ENCODE measurements at regions not wholly inside any gene's neighbourhood (a gene's known extent, or its start where the extent isn't known, plus 50 kb on each side); places are given as distances from the start of the nearest gene placed in this dataset.
"Not testable (repeated sequence)": the region's sequence is repeated elsewhere in the genome, so short reads cannot be mapped to it uniquely, and the experiment has no call there.

DNA sequence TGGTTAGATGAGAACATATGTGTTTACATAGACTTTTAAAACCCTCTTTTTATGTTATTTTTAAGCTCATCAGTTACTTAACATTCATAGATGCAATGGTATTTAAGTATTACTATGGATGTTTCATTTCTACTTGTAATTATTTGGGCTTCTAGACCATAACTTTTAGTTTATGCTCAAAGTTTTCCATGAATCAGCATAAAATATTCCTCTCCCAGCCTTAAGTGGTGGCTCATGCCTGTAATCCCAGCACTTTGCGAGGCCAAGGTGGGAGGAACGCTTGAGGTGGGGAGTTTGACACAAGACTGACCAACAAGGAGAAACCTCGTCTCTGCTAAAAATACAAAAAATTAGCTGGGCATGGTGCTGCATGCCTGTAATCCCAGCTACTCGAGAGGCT is 118.5 kb upstream of the HSFY2 start:
- Histone ChIP-seq H3K27me3 (no peaks in the 10 kb centered on the region), H3K4me1 (no peaks in the 10 kb centered on the region), H3K27ac (no peak overlapping the region), H3K9me3 (no peaks in the 10 kb centered on the region), H3K4me3 (no peak overlapping the region), H3K36me3 (no peaks in the 10 kb centered on the region)
- TF ChIP-seq, protein P1, sequence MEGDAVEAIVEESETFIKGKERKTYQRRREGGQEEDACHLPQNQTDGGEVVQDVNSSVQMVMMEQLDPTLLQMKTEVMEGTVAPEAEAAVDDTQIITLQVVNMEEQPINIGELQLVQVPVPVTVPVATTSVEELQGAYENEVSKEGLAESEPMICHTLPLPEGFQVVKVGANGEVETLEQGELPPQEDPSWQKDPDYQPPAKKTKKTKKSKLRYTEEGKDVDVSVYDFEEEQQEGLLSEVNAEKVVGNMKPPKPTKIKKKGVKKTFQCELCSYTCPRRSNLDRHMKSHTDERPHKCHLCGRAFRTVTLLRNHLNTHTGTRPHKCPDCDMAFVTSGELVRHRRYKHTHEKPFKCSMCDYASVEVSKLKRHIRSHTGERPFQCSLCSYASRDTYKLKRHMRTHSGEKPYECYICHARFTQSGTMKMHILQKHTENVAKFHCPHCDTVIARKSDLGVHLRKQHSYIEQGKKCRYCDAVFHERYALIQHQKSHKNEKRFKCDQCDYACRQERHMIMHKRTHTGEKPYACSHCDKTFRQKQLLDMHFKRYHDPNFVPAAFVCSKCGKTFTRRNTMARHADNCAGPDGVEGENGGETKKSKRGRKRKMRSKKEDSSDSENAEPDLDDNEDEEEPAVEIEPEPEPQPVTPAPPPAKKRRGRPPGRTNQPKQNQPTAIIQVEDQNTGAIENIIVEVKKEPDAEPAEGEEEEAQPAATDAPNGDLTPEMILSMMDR (IDR thresholded peaks at IDR 0.05) = no peak
- ATAC-seq (no peak), DNase-seq (no peak), FAIRE-seq (no peak)
- intact Hi-C loops (cut with DNase I) = no loop called here
- 94% methylated on average over 4 of the region's 4 CpGs; no CpG with 5 or more reads in 1 of the 2 donors for WGBS, 2 donors

- H3K27ac ChIP-seq = no peak overlapping the region
- FAIRE-seq (no peak), DNase-seq (no peak), ATAC-seq (no peak)
- no peaks in the 10 kb centered on the region for H3K9me3 ChIP-seq
- no peaks in the 10 kb centered on the region for H3K27me3 ChIP-seq
- WGBS, 2 donors = 88% methylated on average over 2 of the region's 2 CpGs; no CpG with 5 or more reads in 1 of the 2 donors
- TF ChIP-seq, protein P1 (IDR thresholded peaks at IDR 0.05) = no peak
- H3K4me1 ChIP-seq = no peaks in the 10 kb centered on the region
- intact Hi-C loops (cut with DNase I) = no loop called here
- H3K36me3 ChIP-seq = no peaks in the 10 kb centered on the region
- H3K4me3 ChIP-seq = no peak overlapping the region
Observed at GRCh38 chrY:18889548-18889947, 116.0 kb upstream of the HSFY2 start.

- no peaks in the 10 kb centered on the region for H3K4me1 ChIP-seq
- DNase-seq (no peak), ATAC-seq (no peak), FAIRE-seq (no peak)
- H3K4me3 ChIP-seq = no peak overlapping the region
- intact Hi-C loops (cut with DNase I) = no loop called here
- 89% methylated on average over 2 of the region's 2 CpGs; no CpG with 5 or more reads in 1 of the 2 donors for WGBS, 2 donors
- TF ChIP-seq, protein P1 (IDR thresholded peaks at IDR 0.05) = no peak
- H3K36me3 ChIP-seq = no peaks in the 10 kb centered on the region
- no peaks in the 10 kb centered on the region for H3K9me3 ChIP-seq
- no peak overlapping the region for H3K27ac ChIP-seq
- H3K27me3 ChIP-seq = no peaks in the 10 kb centered on the region
Observed at GRCh38 chrY:18884748-18885147, 111.2 kb upstream of the HSFY2 start.

GRCh38 chrY:18869145-18869544 is 95.6 kb upstream of the HSFY2 start:
- H3K4me1 ChIP-seq; H3K27me3 ChIP-seq; ATAC-seq; H3K9me3 ChIP-seq; FAIRE-seq; DNase-seq; H3K36me3 ChIP-seq; H3K4me3 ChIP-seq; intact Hi-C loops (cut with DNase I); H3K27ac ChIP-seq: not testable (repeated sequence)
- WGBS, 2 donors = 76% methylated on average over 2 of the region's 6 CpGs; no CpG with 5 or more reads in 1 of the 2 donors

- H3K27ac ChIP-seq; H3K27me3 ChIP-seq; H3K4me3 ChIP-seq; H3K4me1 ChIP-seq; H3K9me3 ChIP-seq; DNase-seq; intact Hi-C loops (cut with DNase I); FAIRE-seq; H3K36me3 ChIP-seq; ATAC-seq: not testable (repeated sequence)
- WGBS, 2 donors = no CpG with 5 or more reads among the region's 3 CpGs
Observed at GRCh38 chrY:18866887-18867551, 93.5 kb upstream of the HSFY2 start.

DNA sequence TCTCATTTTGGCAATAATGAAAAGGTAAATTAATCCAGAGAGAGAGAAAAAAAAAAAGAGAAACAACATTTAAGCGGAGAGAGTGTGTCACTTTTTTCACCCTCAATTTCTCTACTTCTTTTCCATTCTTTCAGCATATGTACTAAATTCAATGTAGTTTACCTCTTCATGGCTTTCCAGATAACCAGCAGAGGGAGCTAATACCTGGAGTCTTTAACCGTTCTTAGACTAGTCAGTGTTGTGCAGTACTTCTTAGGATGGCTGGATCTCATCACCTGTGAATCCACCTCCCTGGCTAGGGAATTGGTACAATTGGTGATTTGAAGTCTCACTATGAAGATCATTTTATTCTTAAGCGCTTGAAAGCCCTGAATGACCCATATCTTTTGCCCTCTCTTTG is 87.3 kb upstream of the HSFY2 start:
- H3K9me3 ChIP-seq; H3K36me3 ChIP-seq; H3K4me1 ChIP-seq; H3K27ac ChIP-seq; DNase-seq; intact Hi-C loops (cut with DNase I); H3K4me3 ChIP-seq; ATAC-seq; H3K27me3 ChIP-seq; FAIRE-seq: not testable (repeated sequence)
- WGBS, 2 donors = no CpG with 5 or more reads among the region's 3 CpGs

- H3K27ac ChIP-seq; H3K4me3 ChIP-seq; H3K4me1 ChIP-seq; intact Hi-C loops (cut with DNase I); H3K36me3 ChIP-seq; ATAC-seq; H3K27me3 ChIP-seq; H3K9me3 ChIP-seq; FAIRE-seq; DNase-seq: not testable (repeated sequence)
- WGBS, 2 donors = no CpG with 5 or more reads among the region's 2 CpGs
Observed at GRCh38 chrY:18858484-18859191, 85.1 kb upstream of the HSFY2 start.

- H3K27ac ChIP-seq; H3K36me3 ChIP-seq; FAIRE-seq; H3K4me1 ChIP-seq; H3K4me3 ChIP-seq; DNase-seq; H3K9me3 ChIP-seq; intact Hi-C loops (cut with DNase I); ATAC-seq; H3K27me3 ChIP-seq: not testable (repeated sequence)
- no CpG with 5 or more reads among the region's 2 CpGs for WGBS, 2 donors
Observed at GRCh38 chrY:18855184-18855583, 81.6 kb upstream of the HSFY2 start.

DNA sequence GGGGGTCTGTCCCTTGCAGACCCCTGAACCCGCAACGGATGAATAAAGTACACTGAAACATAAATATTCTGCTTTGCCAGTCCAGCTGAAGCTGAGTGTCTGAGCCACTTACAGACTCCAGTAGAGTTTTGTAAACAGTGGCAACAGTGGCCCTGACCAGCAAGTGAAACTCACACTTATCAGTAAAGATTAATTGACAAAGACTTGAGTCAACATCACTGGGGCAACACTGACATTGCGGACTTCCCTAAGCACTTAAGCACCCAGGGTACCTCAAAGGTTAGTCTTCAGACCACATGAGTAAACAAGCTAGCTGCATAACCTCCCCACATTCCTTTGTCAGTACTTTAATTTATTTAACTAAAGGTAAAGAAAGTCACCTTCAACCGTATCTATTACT is 79.8 kb upstream of the HSFY2 start:
- not testable (repeated sequence) for H3K36me3 ChIP-seq, ATAC-seq
- no CpG with 5 or more reads among the region's 4 CpGs for WGBS, 2 donors

More for the DNA sequence above, 79.8 kb upstream of the HSFY2 start:
- FAIRE-seq; H3K27ac ChIP-seq; intact Hi-C loops (cut with DNase I); H3K27me3 ChIP-seq; H3K4me1 ChIP-seq; DNase-seq; H3K9me3 ChIP-seq; H3K4me3 ChIP-seq: not testable (repeated sequence)

Data from pancreas (tissue), 10 donors.